ENCODE measurements at regions not wholly inside any gene's neighbourhood (a gene's known extent, or its start where the extent isn't known, plus 50 kb on each side); places are given as distances from the start of the nearest gene placed in this dataset.

DNA sequence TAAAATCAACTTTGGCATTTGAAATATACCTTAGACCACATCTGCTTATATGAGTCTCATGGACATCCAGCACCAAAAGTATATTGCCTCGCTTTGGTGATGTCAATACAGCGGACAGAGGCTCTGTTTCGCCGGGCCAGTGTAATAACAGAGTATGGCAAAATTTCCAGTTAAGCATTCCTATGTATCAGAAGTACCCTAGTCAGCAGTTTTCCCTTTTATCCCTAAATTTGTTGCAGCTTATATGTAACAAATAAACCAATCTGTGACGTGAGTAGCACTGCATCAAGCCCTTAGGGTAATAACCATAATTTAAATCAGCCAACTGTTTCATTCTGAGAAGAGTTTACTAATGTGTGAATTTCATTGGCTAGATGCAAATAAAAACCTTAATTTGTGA lies 585.5 kb upstream of the ADGRB3 start:
- Histone ChIP-seq H3K4me2 (no peak overlapping the region), H4K20me1 (no peaks in the 10 kb centered on the region), H3K27me3 (no peaks in the 10 kb centered on the region), H3K9ac (no peak overlapping the region), H3K9me3 (replicated peaks in 1 of 11) (no peaks in the 10 kb centered on the region), H3K36me3 (no peaks in the 10 kb centered on the region), H3K27ac (no peak overlapping the region), H3K4me3 (no peak overlapping the region), H3K4me1 (no peaks in the 10 kb centered on the region)
- no peak for TF ChIP-seq Cebpa-rat (IDR thresholded peaks at IDR 0.05)

DNA sequence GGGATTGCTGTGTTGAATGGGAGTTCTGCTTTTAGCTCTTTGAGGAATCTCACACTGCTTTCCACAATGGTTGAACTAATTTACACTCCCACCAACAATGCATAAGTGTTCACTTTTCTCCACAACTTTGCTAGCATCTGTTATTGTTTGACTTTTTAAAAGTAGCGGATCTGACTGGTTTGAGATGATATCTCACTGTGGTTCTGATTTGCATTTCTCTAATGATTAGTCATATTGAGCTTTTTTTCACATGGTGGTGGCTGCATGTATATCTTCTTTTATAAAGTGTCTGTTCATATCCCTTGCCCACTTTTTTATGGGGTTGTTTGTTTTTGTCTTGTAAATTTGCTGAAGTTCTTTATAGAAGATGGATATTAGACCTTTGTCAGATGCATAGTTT lies 588.3 kb upstream of the ADGRB3 start:
- Histone ChIP-seq H3K4me3 (no peak overlapping the region), H4K20me1 (no peaks in the 10 kb centered on the region), H3K4me1 (no peaks in the 10 kb centered on the region), H3K4me2 (no peak overlapping the region), H3K36me3 (no peaks in the 10 kb centered on the region), H3K9me3 (replicated peaks in 1 of 11) (no peaks in the 10 kb centered on the region), H3K9ac (no peak overlapping the region), H3K27ac (no peak overlapping the region), H3K27me3 (no peaks in the 10 kb centered on the region)
- TF ChIP-seq Cebpa-rat (IDR thresholded peaks at IDR 0.05): no peak

DNA sequence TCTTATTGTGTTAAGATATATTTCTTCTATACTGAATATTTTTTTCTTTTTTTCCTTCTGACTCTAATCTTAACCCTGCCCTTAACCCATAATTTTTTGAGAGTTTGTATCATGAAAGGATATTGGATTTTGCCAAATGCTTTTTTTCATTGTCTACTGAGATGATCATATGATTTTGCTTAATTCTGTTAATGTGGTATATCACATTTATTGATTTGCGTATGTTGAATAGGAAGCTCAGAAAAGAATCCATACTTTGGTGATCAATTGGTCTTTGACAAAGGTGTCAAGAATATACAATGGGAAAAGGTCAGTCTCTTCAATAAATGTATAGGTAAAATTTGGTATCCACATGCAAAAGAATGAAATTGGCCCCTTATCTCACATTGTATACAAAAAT lies 588.8 kb upstream of the ADGRB3 start:
- no peaks in the 10 kb centered on the region for H3K27me3 ChIP-seq
- no peaks in the 10 kb centered on the region for H4K20me1 ChIP-seq
- no peak overlapping the region for H3K4me3 ChIP-seq
- no peak overlapping the region for H3K4me2 ChIP-seq
- TF ChIP-seq Cebpa-rat (IDR thresholded peaks at IDR 0.05): no peak
- no peaks in the 10 kb centered on the region for H3K4me1 ChIP-seq
- no peaks in the 10 kb centered on the region for H3K36me3 ChIP-seq
- H3K9me3 ChIP-seq (replicated peaks in 1 of 11): no peaks in the 10 kb centered on the region
- H3K27ac ChIP-seq: no peak overlapping the region
- H3K9ac ChIP-seq: no peak overlapping the region

DNA sequence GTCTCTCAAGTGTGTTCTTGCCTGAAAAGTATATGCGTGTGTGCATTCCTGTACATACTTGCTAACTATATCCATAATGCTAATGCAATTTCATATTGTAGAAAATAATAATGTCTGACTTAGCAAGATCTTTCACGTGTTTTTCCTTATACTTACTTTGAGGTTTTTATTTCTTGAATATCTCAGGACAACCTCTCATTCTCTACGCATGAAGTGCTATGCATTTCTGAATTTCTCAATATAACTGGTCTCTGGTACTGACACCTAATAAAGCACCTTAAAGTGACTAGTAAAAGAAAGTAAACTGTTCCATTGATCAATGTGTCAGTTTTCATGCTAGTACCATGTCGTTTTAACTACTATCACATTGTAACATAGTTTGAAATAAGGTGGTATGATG lies 589.9 kb upstream of the ADGRB3 start:
- no peak overlapping the region for H3K9ac ChIP-seq
- no peaks in the 10 kb centered on the region for H3K36me3 ChIP-seq
- H3K4me2 ChIP-seq: no peak overlapping the region
- no peaks in the 10 kb centered on the region for H3K9me3 ChIP-seq (replicated peaks in 1 of 11)
- H3K27me3 ChIP-seq: no peaks in the 10 kb centered on the region
- no peaks in the 10 kb centered on the region for H3K4me1 ChIP-seq
- H3K27ac ChIP-seq: no peak overlapping the region
- TF ChIP-seq Cebpa-rat (IDR thresholded peaks at IDR 0.05): no peak
- no peaks in the 10 kb centered on the region for H4K20me1 ChIP-seq
- no peak overlapping the region for H3K4me3 ChIP-seq

GRCh38 chr6:68044264-68044663 lies 590.8 kb upstream of the ADGRB3 start:
- no peaks in the 10 kb centered on the region for H3K9me3 ChIP-seq (replicated peaks in 1 of 11)
- H4K20me1 ChIP-seq: no peaks in the 10 kb centered on the region
- H3K36me3 ChIP-seq: no peaks in the 10 kb centered on the region
- no peak overlapping the region for H3K4me3 ChIP-seq
- no peak overlapping the region for H3K9ac ChIP-seq
- H3K4me2 ChIP-seq: no peak overlapping the region
- TF ChIP-seq Cebpa-rat (IDR thresholded peaks at IDR 0.05): no peak
- H3K4me1 ChIP-seq: no peaks in the 10 kb centered on the region
- no peak overlapping the region for H3K27ac ChIP-seq
- H3K27me3 ChIP-seq: no peaks in the 10 kb centered on the region

GRCh38 chr6:68043122-68043398 lies 592.0 kb upstream of the ADGRB3 start:
- H3K9ac ChIP-seq: no peak overlapping the region
- no peaks in the 10 kb centered on the region for H3K27me3 ChIP-seq
- no peaks in the 10 kb centered on the region for H4K20me1 ChIP-seq
- no peak overlapping the region for H3K4me2 ChIP-seq
- H3K9me3 ChIP-seq (replicated peaks in 1 of 11): no peaks in the 10 kb centered on the region
- H3K4me3 ChIP-seq: no peak overlapping the region
- no peaks in the 10 kb centered on the region for H3K36me3 ChIP-seq
- TF ChIP-seq Cebpa-rat (IDR thresholded peaks at IDR 0.05): no peak
- H3K4me1 ChIP-seq: no peaks in the 10 kb centered on the region
- no peak overlapping the region for H3K27ac ChIP-seq

- Histone ChIP-seq H3K36me3 (no peaks in the 10 kb centered on the region), H3K9me3 (replicated peaks in 1 of 11) (no peaks in the 10 kb centered on the region), H3K9ac (no peak overlapping the region), H3K4me1 (no peaks in the 10 kb centered on the region), H3K27me3 (no peaks in the 10 kb centered on the region), H3K4me3 (no peak overlapping the region), H4K20me1 (no peaks in the 10 kb centered on the region), H3K27ac (no peak overlapping the region), H3K4me2 (no peak overlapping the region)
- TF ChIP-seq Cebpa-rat (IDR thresholded peaks at IDR 0.05): no peak
These were observed 592.6 kb upstream of the ADGRB3 start for GRCh38 chr6:68042339-68043121.

DNA sequence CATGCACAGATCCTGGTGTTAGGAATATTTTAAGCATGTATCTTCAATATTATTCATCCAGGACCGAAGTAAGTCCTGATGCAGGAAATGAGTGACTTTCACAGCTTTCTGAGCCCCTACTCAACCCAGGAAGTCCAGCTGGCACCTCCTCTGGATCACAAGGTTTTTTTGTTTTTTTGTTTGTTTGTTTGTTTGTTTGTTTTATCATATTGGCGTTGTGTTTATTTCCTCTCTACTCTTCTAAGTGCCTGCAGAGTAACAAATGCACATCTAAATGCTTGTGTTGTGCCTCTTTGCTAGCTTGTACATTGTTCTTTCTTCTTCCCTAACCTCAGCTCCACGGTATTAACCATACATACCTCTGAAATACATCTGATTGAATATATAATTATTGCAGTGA lies 594.3 kb upstream of the ADGRB3 start:
- peak overlapping the region; percentile 48 to 59 (median 50) for H3K4me3 ChIP-seq
- H3K9ac ChIP-seq: peak overlapping the region; percentile 44 to 71 (median 66)
- H4K20me1 ChIP-seq: no peaks in the 10 kb centered on the region
- no peaks in the 10 kb centered on the region for H3K4me1 ChIP-seq
- TF ChIP-seq Cebpa-rat (IDR thresholded peaks at IDR 0.05): no peak
- H3K27me3 ChIP-seq: no peaks in the 10 kb centered on the region
- peak overlapping the region; percentile 44 to 76 (median 64); a peak in 21 of 22 replicates for H3K4me2 ChIP-seq
- H3K36me3 ChIP-seq: no peaks in the 10 kb centered on the region
- H3K27ac ChIP-seq: peak overlapping the region in 10 of 11 experiments; percentile 60 to 75 (median 66); a peak in 21 of 22 replicates
- no peaks in the 10 kb centered on the region for H3K9me3 ChIP-seq (replicated peaks in 1 of 11)

GRCh38 chr6:68040312-68040778 lies 594.7 kb upstream of the ADGRB3 start:
- Histone ChIP-seq H4K20me1 (no peaks in the 10 kb centered on the region), H3K27ac (peak overlapping the region; percentile 42 to 75 (median 66)), H3K9me3 (replicated peaks in 1 of 11) (no peaks in the 10 kb centered on the region), H3K4me3 (peak overlapping the region; percentile 48 to 59 (median 50)), H3K4me2 (peak overlapping the region; percentile 44 to 76 (median 64)), H3K27me3 (no peaks in the 10 kb centered on the region), H3K9ac (peak overlapping the region; percentile 44 to 71 (median 66)), H3K36me3 (no peaks in the 10 kb centered on the region), H3K4me1 (no peaks in the 10 kb centered on the region)
- no peak for TF ChIP-seq Cebpa-rat (IDR thresholded peaks at IDR 0.05)

DNA sequence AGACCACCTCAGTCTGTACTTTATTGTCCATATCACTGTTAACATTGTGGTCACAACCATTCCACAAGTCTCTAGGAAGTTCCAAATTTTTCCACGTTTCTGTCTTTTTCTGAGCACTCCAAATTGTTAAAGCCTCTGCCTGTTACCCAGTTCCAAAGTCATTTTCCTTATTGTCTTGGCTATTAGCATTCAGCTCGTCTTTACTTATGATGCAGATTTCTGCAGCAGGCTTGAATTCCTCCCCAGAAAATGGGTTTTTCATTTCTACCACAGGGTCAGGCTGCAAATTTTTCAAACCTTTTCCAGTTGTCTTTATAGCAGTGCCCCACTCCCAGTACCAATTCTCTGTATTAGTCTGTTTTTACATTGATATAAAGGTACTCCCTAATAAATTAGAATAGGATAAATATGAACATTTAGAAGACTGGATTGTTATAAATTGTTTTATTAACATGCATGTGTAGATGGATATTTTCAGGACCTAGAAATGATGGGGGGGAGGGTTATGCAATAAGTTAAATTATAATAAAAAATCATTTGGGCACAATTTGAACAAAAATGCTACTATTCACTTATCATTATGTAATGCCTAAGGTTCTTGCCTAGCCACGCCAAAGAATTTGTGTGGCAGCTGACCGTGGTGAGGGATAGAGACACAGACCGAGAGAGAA lies 595.3 kb upstream of the ADGRB3 start:
- TF ChIP-seq Cebpa-rat (IDR thresholded peaks at IDR 0.05): no peak
- Histone ChIP-seq H4K20me1 (no peaks in the 10 kb centered on the region), H3K27me3 (no peaks in the 10 kb centered on the region), H3K4me3 (peak overlapping the region; percentile 48 to 59 (median 50); a peak in 19 of 20 replicates), H3K4me1 (no peaks in the 10 kb centered on the region), H3K27ac (peak overlapping the region in 10 of 11 experiments; percentile 42 to 75 (median 66); a peak in 21 of 22 replicates), H3K9me3 (replicated peaks in 1 of 11) (no peaks in the 10 kb centered on the region), H3K36me3 (no peaks in the 10 kb centered on the region), H3K4me2 (peak overlapping the region; percentile 44 to 76 (median 64)), H3K9ac (peak overlapping the region; percentile 44 to 71 (median 66); a peak in 18 of 22 replicates)
